ENCODE measurements at regions not wholly inside any gene's neighbourhood (a gene's known extent, or its start where the extent isn't known, plus 50 kb on each side); places are given as distances from the start of the nearest gene placed in this dataset.

GRCh38 chr12:127351481-127352010 is 915.4 kb upstream of the TMEM132C start:
- no peak for TF ChIP-seq CTCF (IDR thresholded peaks at IDR 0.05; ENCODE audit: low read depth, low read length, missing control alignments)
- Histone ChIP-seq H3K4me3 (ENCODE audit: low read depth, low read length) (no peak overlapping the region), H3K27me3 (replicated peaks) (no peaks in the 10 kb centered on the region), H3K27ac (no peak overlapping the region), H3K36me3 (replicated peaks) (no peaks in the 10 kb centered on the region)
- no peak for DNase-seq
- in situ Hi-C loops (cut with HindIII; ENCODE audit: low pct_ligation_motif_present, low sequenced_read_pairs) = no loop called here

GRCh38 chr12:127355061-127355841 is 911.7 kb upstream of the TMEM132C start:
- in situ Hi-C loops (cut with HindIII; ENCODE audit: low pct_ligation_motif_present, low sequenced_read_pairs) = no loop called here
- Histone ChIP-seq H3K27ac (no peak overlapping the region), H3K4me3 (ENCODE audit: low read depth, low read length) (no peak overlapping the region), H3K27me3 (replicated peaks) (no peaks in the 10 kb centered on the region), H3K36me3 (replicated peaks) (no peaks in the 10 kb centered on the region)
- peak; percentile 15 for DNase-seq
- TF ChIP-seq CTCF (IDR thresholded peaks at IDR 0.05; ENCODE audit: low read depth, low read length, missing control alignments) = peak; percentile 75

- H3K4me3 ChIP-seq (ENCODE audit: low read depth, low read length) = no peak overlapping the region
- no peak for DNase-seq
- in situ Hi-C loops (cut with HindIII; ENCODE audit: low pct_ligation_motif_present, low sequenced_read_pairs) = no loop called here
- no peak for TF ChIP-seq CTCF (IDR thresholded peaks at IDR 0.05; ENCODE audit: low read depth, low read length, missing control alignments)
- no peaks in the 10 kb centered on the region for H3K36me3 ChIP-seq (replicated peaks)
- no peaks in the 10 kb centered on the region for H3K27me3 ChIP-seq (replicated peaks)
- no peak overlapping the region for H3K27ac ChIP-seq
Measured at GRCh38 chr12:127358888-127359287, 908.1 kb upstream of the TMEM132C start.

GRCh38 chr12:127360580-127360979 is 906.4 kb upstream of the TMEM132C start:
- DNase-seq = no peak
- Histone ChIP-seq H3K36me3 (replicated peaks) (no peaks in the 10 kb centered on the region), H3K27ac (no peak overlapping the region), H3K27me3 (replicated peaks) (no peaks in the 10 kb centered on the region), H3K4me3 (ENCODE audit: low read depth, low read length) (no peak overlapping the region)
- in situ Hi-C loops (cut with HindIII; ENCODE audit: low pct_ligation_motif_present, low sequenced_read_pairs) = no loop called here
- no peak for TF ChIP-seq CTCF (IDR thresholded peaks at IDR 0.05; ENCODE audit: low read depth, low read length, missing control alignments)

- Histone ChIP-seq H3K27ac (no peak overlapping the region), H3K27me3 (replicated peaks) (no peaks in the 10 kb centered on the region), H3K4me3 (ENCODE audit: low read depth, low read length) (no peak overlapping the region), H3K36me3 (replicated peaks) (no peaks in the 10 kb centered on the region)
- TF ChIP-seq CTCF (IDR thresholded peaks at IDR 0.05; ENCODE audit: low read depth, low read length, missing control alignments) = no peak
- DNase-seq = no peak
- in situ Hi-C loops (cut with HindIII; ENCODE audit: low pct_ligation_motif_present, low sequenced_read_pairs) = no loop called here
Measured at GRCh38 chr12:127362121-127362520, 904.8 kb upstream of the TMEM132C start.
